Medulla oblongata (tissue), 1 donor: ENCODE measurements at regions not wholly inside any gene's neighbourhood (a gene's known extent, or its start where the extent isn't known, plus 50 kb on each side); places are given as distances from the start of the nearest gene placed in this dataset.

ENCODE experiments used
- DNase-seq: peaks from one replicate; pipeline ENCODE4 v3.0.0-alpha.2; 2015; ENCODE audit errors: extremely low spot score

DNA sequence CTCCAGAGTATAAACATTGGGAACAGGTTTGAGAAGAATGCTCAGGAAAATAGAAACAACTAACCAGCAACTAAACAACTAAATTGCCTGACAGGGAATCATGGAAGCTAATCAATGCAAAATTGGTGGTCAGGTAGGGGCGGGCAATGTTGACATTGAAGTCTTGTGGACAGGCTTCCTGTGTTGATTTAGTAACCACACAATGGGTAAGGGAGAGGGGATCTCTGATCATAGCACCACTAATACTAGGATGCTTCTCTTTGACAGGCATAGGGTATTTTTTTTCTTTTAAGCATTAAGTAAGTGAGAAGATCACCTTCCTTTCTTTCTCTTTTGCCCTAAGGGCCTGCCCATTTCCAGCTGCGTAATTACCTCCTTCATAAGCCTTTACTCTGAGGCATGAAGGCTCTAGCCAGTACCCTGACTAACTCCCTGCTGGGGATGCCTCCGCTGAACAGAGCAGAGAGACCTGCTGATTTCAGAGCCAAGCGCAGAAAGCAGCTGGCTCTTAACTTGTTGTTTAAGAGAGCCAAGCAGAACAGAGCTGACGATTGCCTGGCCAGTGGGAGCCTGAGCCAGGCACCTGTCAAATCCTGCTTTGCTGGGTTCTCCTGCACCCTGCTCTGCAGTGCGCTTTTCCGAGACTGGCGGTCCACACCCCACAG, 118.7 kb downstream of the BMP2 start:
- no peak for DNase-seq

- DNase-seq: no peak
These were observed 120.5 kb downstream of the BMP2 start for GRCh38 chr20:6887966-6888365.

DNA sequence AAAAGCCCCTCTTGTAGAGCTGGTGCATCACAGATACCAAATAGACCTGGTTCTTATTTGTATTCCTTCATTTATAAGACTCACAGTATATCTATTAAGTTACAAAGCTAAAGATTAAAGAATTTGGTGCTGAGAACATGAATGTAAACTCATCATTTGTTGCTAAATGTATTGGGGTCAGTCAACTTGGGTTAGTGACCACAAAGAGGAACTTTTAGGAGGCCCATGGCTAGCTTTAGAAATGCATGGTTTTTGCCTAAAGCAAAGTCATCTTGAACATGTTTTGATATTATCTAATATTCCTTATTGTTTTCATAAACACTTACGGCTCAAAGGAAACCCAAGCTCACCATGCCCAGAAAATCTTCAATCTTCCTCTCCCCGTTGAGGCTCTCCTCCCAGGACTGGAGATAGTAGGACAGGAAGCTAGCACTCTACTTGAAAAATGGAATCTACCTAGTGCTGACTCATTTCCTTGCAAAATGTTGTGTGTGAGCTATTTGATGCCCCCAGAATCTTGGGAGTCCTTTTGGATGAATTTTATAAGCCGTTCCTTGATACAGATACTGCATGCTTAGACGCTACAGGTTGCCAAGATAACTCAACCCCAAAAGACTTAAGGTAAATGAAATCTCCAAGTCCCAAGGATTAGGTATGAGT, 121.4 kb downstream of the BMP2 start:
- no peak for DNase-seq

DNA sequence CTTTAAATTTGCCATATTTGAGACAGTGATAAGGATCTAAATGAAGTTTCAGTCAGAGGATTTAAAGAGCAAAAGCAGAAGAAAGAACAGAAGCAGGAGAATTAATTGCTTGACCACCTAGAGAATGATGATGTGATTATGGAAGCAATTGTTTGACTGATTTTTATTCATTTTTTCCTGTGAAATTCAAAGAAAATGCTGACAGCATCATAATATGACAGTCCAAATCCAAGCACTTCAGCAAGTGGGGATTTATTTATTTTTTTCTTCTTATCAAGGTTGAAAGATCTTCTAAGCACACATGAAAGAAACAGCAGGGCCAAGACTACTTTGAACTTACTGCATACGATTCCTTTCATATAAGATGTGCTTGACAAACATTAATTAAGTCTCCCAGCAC, 125.2 kb downstream of the BMP2 start:
- no peak for DNase-seq

GRCh38 chr20:6898928-6899327, 131.4 kb downstream of the BMP2 start:
- no peak for DNase-seq

GRCh38 chr20:6906871-6907270, 139.4 kb downstream of the BMP2 start:
- DNase-seq: no peak

DNA sequence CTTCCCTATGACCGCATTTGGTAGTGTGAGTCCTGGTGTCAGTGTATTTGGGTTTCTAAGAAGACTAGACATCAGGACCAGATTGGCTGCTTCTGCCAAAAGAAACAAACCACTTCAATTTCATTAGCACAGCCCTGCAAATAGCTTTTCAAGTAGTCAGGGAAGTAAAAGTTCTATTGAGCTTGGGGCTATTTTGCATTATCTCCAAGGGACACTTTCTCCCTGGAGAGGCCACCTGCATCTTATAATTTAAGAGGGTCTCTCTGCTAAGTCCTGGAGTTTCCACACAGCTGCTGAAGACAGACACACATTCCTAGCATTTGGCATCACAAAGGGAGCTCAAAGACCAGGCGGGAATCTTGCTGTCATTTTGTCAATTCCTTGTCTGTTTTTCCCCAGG, 141.2 kb downstream of the BMP2 start:
- DNase-seq: no peak

DNA sequence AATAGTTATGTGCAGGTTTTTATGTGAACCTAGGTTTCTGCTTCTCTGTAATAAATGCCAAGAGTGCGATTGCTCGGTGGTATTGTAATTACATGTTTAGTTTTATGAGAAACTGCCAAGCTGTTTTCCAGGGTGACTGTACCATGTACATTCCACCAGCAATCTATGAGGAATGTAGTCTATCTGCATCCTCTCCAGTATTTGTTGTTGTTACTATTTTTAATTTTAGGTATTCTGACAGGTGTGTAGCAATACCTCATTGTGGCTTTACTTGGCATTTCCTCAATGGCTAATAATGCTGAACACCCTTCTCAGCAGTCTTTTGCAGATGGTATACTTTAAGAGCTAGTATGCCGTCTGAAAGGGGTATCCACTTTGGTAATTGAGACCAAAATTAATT, 142.1 kb downstream of the BMP2 start:
- DNase-seq: no peak

DNA sequence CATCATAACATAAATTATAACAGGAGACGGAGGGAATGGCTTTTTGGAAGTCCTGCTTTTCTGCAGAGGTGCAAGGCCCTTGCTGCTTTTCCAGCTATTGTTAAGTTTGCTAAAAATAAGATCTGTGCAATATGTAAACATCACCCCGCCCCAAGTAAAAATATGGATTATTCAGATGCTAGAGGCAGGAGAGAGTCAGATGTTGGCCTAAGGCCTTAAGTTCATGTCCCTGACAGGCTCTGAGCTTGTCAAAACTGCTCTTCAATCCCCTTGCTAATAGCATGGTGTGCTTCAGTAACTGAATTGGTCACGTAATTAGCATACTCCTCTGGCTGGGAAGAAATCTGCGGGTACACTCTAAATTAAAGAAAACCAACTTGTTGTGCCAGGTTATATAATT, 147.5 kb downstream of the BMP2 start:
- no peak for DNase-seq

- DNase-seq: no peak
These were observed 149.5 kb downstream of the BMP2 start for GRCh38 chr20:6916938-6917337.

DNA sequence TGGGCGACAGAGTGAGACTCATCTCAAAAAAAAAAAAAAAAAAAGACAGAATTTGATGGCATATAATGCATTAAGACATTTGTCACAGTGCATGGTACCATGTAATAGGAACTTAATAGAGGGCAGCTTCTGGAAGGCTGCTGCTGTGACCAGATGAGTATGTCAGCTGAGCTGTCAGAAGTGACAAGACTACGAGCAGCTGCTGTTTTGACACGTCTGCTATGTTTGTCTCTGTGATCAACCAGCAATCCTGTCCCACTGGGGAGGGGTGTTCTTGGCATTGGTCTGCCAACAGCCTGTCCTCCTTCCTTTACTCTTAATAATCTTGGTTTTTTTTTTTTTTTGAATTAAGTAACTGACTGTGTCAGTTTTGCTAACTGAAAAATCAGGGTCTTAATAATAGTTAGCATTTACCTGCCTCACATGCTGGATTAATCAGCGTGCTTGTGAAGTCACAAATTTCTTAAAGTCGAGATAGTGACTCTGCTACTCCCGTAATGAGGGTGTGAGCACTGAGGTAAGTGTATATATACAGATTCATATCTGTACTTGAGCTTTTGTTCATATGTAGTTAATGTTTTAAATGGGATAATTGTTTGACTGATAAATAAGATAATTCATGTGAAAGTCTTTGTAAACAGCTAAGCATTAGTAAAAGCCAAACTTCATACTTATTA, 152.4 kb downstream of the BMP2 start:
- no peak for DNase-seq

- peak; percentile 38 for DNase-seq
These were observed 153.6 kb downstream of the BMP2 start for GRCh38 chr20:6920991-6921613.

DNA sequence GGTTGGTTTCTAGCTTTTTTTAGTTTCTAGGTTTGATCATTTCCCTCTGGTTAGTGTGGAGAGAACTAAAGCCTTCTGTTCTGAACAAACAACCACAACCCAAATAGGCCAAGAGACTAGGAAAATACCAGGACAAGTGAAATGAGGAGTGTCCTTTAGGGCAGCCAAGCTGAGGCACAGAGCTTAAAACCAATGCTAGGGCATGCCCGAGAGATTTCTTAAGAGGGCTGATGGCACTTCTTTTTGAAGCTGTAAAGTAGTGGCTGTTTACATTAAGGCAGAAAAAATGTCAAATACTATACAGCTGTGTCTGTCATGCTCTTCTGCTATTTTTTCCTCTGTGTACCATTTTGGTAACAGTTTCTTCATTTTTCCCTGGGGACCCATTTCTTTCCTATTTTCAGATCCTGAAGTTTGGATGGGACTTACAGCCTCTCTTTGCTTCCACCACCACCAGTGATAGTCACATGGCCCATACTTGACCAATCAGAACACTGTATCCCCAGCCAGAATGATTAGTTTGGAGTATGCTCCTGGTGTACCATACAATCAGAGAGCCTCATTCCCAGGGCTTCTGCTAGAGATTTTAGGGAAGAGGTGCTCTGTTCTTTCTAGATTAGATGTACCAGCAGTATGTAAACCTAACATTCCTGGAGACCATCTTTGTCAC, 154.4 kb downstream of the BMP2 start:
- DNase-seq: peak; percentile 9

DNA sequence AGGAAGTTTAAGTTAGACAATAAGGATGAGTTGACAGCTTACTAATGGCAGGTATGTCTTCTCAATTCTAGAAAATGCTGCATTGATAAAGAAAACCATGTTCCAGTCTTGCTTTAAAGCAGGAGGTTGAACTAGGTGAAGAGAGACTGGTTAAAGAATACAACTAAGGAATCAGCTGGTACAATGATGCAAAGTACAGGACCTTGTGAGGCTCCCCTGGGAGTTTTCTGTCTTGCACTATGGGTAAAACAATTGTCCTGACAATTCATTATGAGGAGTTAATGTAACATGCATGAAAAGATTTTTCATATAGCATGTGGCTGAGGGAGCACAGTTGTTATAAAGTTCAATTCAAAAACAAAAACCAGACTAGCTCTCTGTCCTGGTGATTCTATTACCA, 157.2 kb downstream of the BMP2 start:
- no peak for DNase-seq

DNA sequence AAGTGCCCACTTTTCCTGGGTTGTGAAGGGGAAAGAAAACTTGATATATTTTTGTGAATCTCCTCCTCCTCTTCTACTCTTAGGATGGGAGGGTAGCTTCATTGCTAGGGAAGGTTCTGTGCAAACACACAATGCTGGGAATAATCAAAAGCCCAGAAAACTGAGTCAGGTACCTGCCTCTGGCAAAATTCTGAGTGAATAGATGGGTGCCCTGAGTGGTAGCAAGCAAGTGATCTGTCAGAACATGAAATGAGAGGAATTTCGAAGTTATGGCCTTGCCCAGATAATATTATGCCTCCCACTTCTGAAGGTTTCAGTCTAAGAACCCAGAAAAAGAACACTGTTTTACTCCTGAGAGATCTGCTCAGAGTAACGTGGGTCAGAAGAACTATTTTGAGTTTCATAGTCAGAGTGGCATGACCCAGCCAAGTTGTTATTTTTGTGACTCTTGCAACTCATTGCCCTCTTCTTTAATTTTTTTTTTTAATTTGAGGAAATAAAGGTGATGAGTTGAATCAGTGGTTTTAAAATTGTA, 158.3 kb downstream of the BMP2 start:
- no peak for DNase-seq

GRCh38 chr20:6940048-6940447, 172.6 kb downstream of the BMP2 start:
- DNase-seq: peak; percentile 10

- no peak for DNase-seq
These were observed 173.4 kb downstream of the BMP2 start for GRCh38 chr20:6940876-6941275.

GRCh38 chr20:6941571-6941970, 174.1 kb downstream of the BMP2 start:
- no peak for DNase-seq

GRCh38 chr20:6942266-6942665, 174.8 kb downstream of the BMP2 start:
- no peak for DNase-seq

DNA sequence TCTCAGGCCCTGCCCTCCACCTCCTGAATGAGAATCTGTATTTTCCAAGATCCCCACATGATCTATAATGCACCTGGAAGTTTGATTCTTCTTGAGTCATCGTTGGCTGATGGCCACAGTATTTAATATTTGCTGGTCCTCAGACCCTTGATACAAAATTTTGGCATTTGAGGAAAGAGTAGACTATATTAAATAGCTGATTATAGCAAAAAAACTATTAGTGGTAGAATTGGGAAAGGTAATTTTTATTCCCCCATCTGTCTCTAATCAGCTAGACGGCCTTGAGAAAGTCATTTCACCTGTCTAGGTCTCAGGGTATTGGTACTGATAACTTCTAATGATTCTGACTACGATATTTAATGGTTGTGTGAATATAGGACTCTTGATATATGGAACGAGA, 176.8 kb downstream of the BMP2 start:
- no peak for DNase-seq

DNA sequence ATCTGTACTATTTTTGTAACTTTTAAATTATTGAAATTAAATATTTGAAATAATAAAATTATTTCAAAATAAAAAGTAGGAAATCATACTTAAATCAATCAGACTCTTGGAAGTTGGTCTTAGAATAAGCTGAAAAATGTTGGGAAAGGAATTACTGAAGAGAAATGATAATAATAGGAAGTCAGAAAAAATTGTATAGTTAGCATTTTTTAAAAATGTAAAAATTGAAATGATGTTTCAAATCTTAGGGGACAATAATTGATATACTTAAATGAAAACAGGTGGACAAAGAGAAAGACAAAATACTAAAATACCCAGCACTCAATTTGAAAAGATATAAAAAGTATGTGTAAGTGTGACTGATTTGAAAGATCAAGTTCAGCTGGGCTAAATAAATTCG, 186.1 kb downstream of the BMP2 start:
- DNase-seq: no peak

GRCh38 chr20:6954219-6954618, 186.7 kb downstream of the BMP2 start:
- DNase-seq: no peak
